ENCODE measurements at regions not wholly inside any gene's neighbourhood (a gene's known extent, or its start where the extent isn't known, plus 50 kb on each side); places are given as distances from the start of the nearest gene placed in this dataset.

- no peak for TF ChIP-seq TAF1 (IDR thresholded peaks at IDR 0.05; ENCODE audit: borderline replicate concordance, insufficient read depth, low read length)
- no peak for TF ChIP-seq FOXP2 (optimal IDR thresholded peaks at IDR 0.05; ENCODE audit: borderline replicate concordance, extremely low read depth, extremely low read length, insufficient read depth)
- TF ChIP-seq SIN3A (IDR thresholded peaks at IDR 0.05; ENCODE audit: borderline replicate concordance, insufficient read depth, low read length), result no peak
- TF ChIP-seq POLR2AphosphoS5 (IDR thresholded peaks at IDR 0.05; ENCODE audit: low read depth, low read length), result no peak
- TF ChIP-seq REST (IDR thresholded peaks at IDR 0.05; ENCODE audit: insufficient read depth in 1 of 2, low read depth in 2 of 2, low read length in 2 of 2), result no peak
Observed at GRCh38 chr12:67918441-67918840, 70.8 kb upstream of the IFNG-AS1 start.

DNA sequence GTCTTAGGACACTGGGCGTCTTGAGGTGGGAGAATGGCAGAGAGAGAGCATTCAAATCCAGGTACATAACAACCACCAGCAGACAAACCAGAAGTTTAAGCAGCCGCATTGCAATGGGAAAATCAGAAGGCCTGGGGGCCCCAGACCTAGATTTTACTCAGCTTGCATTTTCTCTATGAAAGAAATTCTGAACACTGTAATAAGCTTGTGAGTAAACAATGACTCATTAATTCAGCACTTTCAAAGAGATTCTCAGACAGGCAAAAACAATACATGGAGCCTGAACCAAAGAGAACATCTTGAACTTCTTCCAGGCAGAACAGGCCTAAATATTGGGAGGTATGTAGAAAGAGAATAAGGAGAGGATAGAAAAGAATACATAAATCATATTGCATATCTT, 69.8 kb upstream of the IFNG-AS1 start:
- TF ChIP-seq TAF1 (IDR thresholded peaks at IDR 0.05; ENCODE audit: borderline replicate concordance, insufficient read depth, low read length) (no peak), SIN3A (IDR thresholded peaks at IDR 0.05; ENCODE audit: borderline replicate concordance, insufficient read depth, low read length) (no peak), FOXP2 (optimal IDR thresholded peaks at IDR 0.05; ENCODE audit: borderline replicate concordance, extremely low read depth, extremely low read length, insufficient read depth) (no peak), REST (IDR thresholded peaks at IDR 0.05; ENCODE audit: insufficient read depth in 1 of 2, low read depth in 2 of 2, low read length in 2 of 2) (no peak), POLR2AphosphoS5 (IDR thresholded peaks at IDR 0.05; ENCODE audit: low read depth, low read length) (no peak)

DNA sequence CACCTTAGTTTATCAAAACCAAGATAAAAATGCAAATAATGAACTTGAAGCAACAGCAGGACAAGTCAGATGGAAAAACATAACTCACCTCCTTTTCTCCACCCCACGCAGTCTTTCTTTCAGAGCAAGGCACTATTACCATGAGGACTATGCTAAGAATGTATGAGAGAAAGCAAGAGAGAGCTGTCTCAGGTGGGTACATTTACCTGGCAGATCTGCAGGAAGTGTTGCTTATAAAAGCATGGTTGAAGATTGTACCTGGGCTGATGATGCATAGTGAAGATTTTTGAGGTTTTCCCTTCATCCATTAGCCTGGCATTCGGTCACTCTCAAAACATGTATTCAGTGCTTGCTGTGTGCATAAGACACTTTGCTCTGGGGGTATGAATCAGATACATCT, 68.8 kb upstream of the IFNG-AS1 start:
- TF ChIP-seq REST (IDR thresholded peaks at IDR 0.05; ENCODE audit: insufficient read depth in 1 of 2, low read depth in 2 of 2, low read length in 2 of 2) (no peak), POLR2AphosphoS5 (IDR thresholded peaks at IDR 0.05; ENCODE audit: low read depth, low read length) (no peak), TAF1 (IDR thresholded peaks at IDR 0.05; ENCODE audit: borderline replicate concordance, insufficient read depth, low read length) (no peak), SIN3A (IDR thresholded peaks at IDR 0.05; ENCODE audit: borderline replicate concordance, insufficient read depth, low read length) (no peak), FOXP2 (optimal IDR thresholded peaks at IDR 0.05; ENCODE audit: borderline replicate concordance, extremely low read depth, extremely low read length, insufficient read depth) (no peak)

GRCh38 chr12:67921286-67921685, 68.0 kb upstream of the IFNG-AS1 start:
- no peak for TF ChIP-seq SIN3A (IDR thresholded peaks at IDR 0.05; ENCODE audit: borderline replicate concordance, insufficient read depth, low read length)
- TF ChIP-seq TAF1 (IDR thresholded peaks at IDR 0.05; ENCODE audit: borderline replicate concordance, insufficient read depth, low read length), result no peak
- TF ChIP-seq REST (IDR thresholded peaks at IDR 0.05; ENCODE audit: insufficient read depth in 1 of 2, low read depth in 2 of 2, low read length in 2 of 2), result no peak
- TF ChIP-seq POLR2AphosphoS5 (IDR thresholded peaks at IDR 0.05; ENCODE audit: low read depth, low read length), result no peak
- TF ChIP-seq FOXP2 (optimal IDR thresholded peaks at IDR 0.05; ENCODE audit: borderline replicate concordance, extremely low read depth, extremely low read length, insufficient read depth), result no peak

GRCh38 chr12:67922245-67922644, 67.0 kb upstream of the IFNG-AS1 start:
- no peak for TF ChIP-seq REST (IDR thresholded peaks at IDR 0.05; ENCODE audit: insufficient read depth in 1 of 2, low read depth in 2 of 2, low read length in 2 of 2)
- TF ChIP-seq FOXP2 (optimal IDR thresholded peaks at IDR 0.05; ENCODE audit: borderline replicate concordance, extremely low read depth, extremely low read length, insufficient read depth), result no peak
- TF ChIP-seq TAF1 (IDR thresholded peaks at IDR 0.05; ENCODE audit: borderline replicate concordance, insufficient read depth, low read length), result no peak
- no peak for TF ChIP-seq SIN3A (IDR thresholded peaks at IDR 0.05; ENCODE audit: borderline replicate concordance, insufficient read depth, low read length)
- TF ChIP-seq POLR2AphosphoS5 (IDR thresholded peaks at IDR 0.05; ENCODE audit: low read depth, low read length), result no peak
